Activated CD8-positive, alpha-beta T cell treated with anti-CD3 and anti-CD28 coated beads, Interleukin-2, amount 10 ng/mL, durations not matched to agents 7 days and 5 days (primary cell): ENCODE measurements at regions not wholly inside any gene's neighbourhood (a gene's known extent, or its start where the extent isn't known, plus 50 kb on each side); places are given as distances from the start of the nearest gene placed in this dataset.

Source experiments
- ATAC-seq: fragments of 150-1000 bp; cut with Tn5 transposase; one replicate; pipeline ENCODE4 v1.10.0; 2021; ENCODE audit warnings: moderate library complexity
- CTCF ChIA-PET: fragments of 350-600 bp; sonication (Branson Sonifier 250); formaldehyde crosslinking; loops from one replicate; lab custom pipeline; 2021; ENCODE audit warnings: antibody characterized with exemption; lab: Charles Lee
- POLR2A ChIA-PET: fragments of 350-600 bp; sonication (Branson Sonifier 250); formaldehyde crosslinking; loops from one replicate; lab custom pipeline; 2021; ENCODE audit warnings: antibody characterized with exemption; lab: Charles Lee
- DNase-seq: peaks from one replicate; pipeline ENCODE4 v3.0.0-alpha.2; 2020
- H3K27ac Mint-ChIP-seq: one replicate; pipeline ENCODE4 v1.8.0; 2021; ENCODE audit warnings: mild to moderate bottlenecking, mixed read lengths
- H3K27me3 Mint-ChIP-seq: one replicate; pipeline ENCODE4 v1.8.0; 2021; ENCODE audit warnings: low read depth, mixed read lengths
- H3K36me3 Mint-ChIP-seq: one replicate; pipeline ENCODE4 v1.8.0; 2021; ENCODE audit warnings: low read depth, mixed read lengths
- H3K4me1 Mint-ChIP-seq: one replicate; pipeline ENCODE4 v1.8.0; 2021; ENCODE audit warnings: low read depth, mixed read lengths
- H3K4me3 Mint-ChIP-seq: one replicate; pipeline ENCODE4 v1.8.0; 2021; ENCODE audit warnings: mild to moderate bottlenecking, mixed read lengths
- H3K9me3 Mint-ChIP-seq: one replicate; pipeline ENCODE4 v1.8.0; 2022; ENCODE audit warnings: mixed read lengths; ENCODE audit not compliant: insufficient read depth

GRCh38 chr6:138614151-138614550 is 114.9 kb upstream of the NHSL1 start:
- no peak overlapping the region for H3K27ac Mint-ChIP-seq
- H3K36me3 Mint-ChIP-seq, result no peaks in the 10 kb centered on the region
- no peak overlapping the region for H3K4me3 Mint-ChIP-seq
- H3K4me1 Mint-ChIP-seq, result no peaks in the 10 kb centered on the region
- no peak for ATAC-seq
- POLR2A ChIA-PET, result no interaction called here
- CTCF ChIA-PET, result no interaction called here
- no peaks in the 10 kb centered on the region for H3K9me3 Mint-ChIP-seq
- DNase-seq, result no peak
- H3K27me3 Mint-ChIP-seq, result peaks cover 2% of the 10 kb centered on the region

- H3K27me3 Mint-ChIP-seq, result peaks cover 5% of the 10 kb centered on the region
- no peak for ATAC-seq
- no peaks in the 10 kb centered on the region for H3K9me3 Mint-ChIP-seq
- ChIA-PET POLR2A (no interaction called here), CTCF (no interaction called here)
- H3K27ac Mint-ChIP-seq, result no peak overlapping the region
- no peak for DNase-seq
- no peaks in the 10 kb centered on the region for H3K4me1 Mint-ChIP-seq
- no peak overlapping the region for H3K4me3 Mint-ChIP-seq
- H3K36me3 Mint-ChIP-seq, result no peaks in the 10 kb centered on the region
Measured at GRCh38 chr6:138618168-138618567, 118.9 kb upstream of the NHSL1 start.

- Mint-ChIP-seq H3K36me3 (no peaks in the 10 kb centered on the region), H3K4me3 (no peak overlapping the region), H3K27ac (no peak overlapping the region), H3K27me3 (peaks cover 5% of the 10 kb centered on the region), H3K4me1 (no peaks in the 10 kb centered on the region), H3K9me3 (no peaks in the 10 kb centered on the region)
- DNase-seq, result no peak
- CTCF ChIA-PET, result no interaction called here
- POLR2A ChIA-PET, result no interaction called here
- no peak for ATAC-seq
Measured at GRCh38 chr6:138620630-138621029, 121.3 kb upstream of the NHSL1 start.

- H3K9me3 Mint-ChIP-seq, result no peaks in the 10 kb centered on the region
- ChIA-PET CTCF (no interaction called here), POLR2A (no interaction called here)
- no peak overlapping the region for H3K27ac Mint-ChIP-seq
- no peak overlapping the region for H3K4me3 Mint-ChIP-seq
- DNase-seq, result no peak
- ATAC-seq, result no peak
- H3K4me1 Mint-ChIP-seq, result no peaks in the 10 kb centered on the region
- H3K27me3 Mint-ChIP-seq, result peaks cover 3% of the 10 kb centered on the region
- H3K36me3 Mint-ChIP-seq, result no peaks in the 10 kb centered on the region
Measured at GRCh38 chr6:138622967-138623366, 123.7 kb upstream of the NHSL1 start.

GRCh38 chr6:138631566-138631965 is 132.3 kb upstream of the NHSL1 start:
- Mint-ChIP-seq H3K27ac (no peak overlapping the region), H3K36me3 (no peaks in the 10 kb centered on the region), H3K27me3 (peaks cover 17% of the 10 kb centered on the region), H3K4me1 (no peaks in the 10 kb centered on the region), H3K4me3 (no peak overlapping the region), H3K9me3 (no peaks in the 10 kb centered on the region)
- CTCF ChIA-PET, result no interaction called here
- ATAC-seq (no peak), DNase-seq (no peak)
- POLR2A ChIA-PET, result interaction anchor here (0.6 kb wide), 1 partner anchor 67 kb away, joined by 3 read pairs; no protein-coding TSS in a partner anchor

- CTCF ChIA-PET, result no interaction called here
- Mint-ChIP-seq H3K36me3 (no peaks in the 10 kb centered on the region), H3K4me3 (no peak overlapping the region), H3K9me3 (no peaks in the 10 kb centered on the region), H3K27me3 (peaks cover 22% of the 10 kb centered on the region), H3K4me1 (no peaks in the 10 kb centered on the region), H3K27ac (no peak overlapping the region)
- POLR2A ChIA-PET, result no interaction called here
- DNase-seq, result no peak
- ATAC-seq, result no peak
Measured at GRCh38 chr6:138637822-138638221, 135.7 kb upstream of the CCDC28A start.

GRCh38 chr6:138638604-138639003 is 135.0 kb upstream of the CCDC28A start:
- peaks cover 17% of the 10 kb centered on the region for H3K27me3 Mint-ChIP-seq
- H3K4me3 Mint-ChIP-seq, result no peak overlapping the region
- H3K27ac Mint-ChIP-seq, result no peak overlapping the region
- no peaks in the 10 kb centered on the region for H3K9me3 Mint-ChIP-seq
- DNase-seq, result no peak
- H3K4me1 Mint-ChIP-seq, result no peaks in the 10 kb centered on the region
- ChIA-PET CTCF (no interaction called here), POLR2A (no interaction called here)
- H3K36me3 Mint-ChIP-seq, result no peaks in the 10 kb centered on the region
- ATAC-seq, result no peak

GRCh38 chr6:138640028-138640427 is 133.5 kb upstream of the CCDC28A start:
- Mint-ChIP-seq H3K4me1 (no peaks in the 10 kb centered on the region), H3K27ac (no peak overlapping the region)
- POLR2A ChIA-PET, result no interaction called here

GRCh38 chr6:138643210-138643609 is 130.4 kb upstream of the CCDC28A start:
- ChIA-PET POLR2A (no interaction called here), CTCF (no interaction called here)
- H3K36me3 Mint-ChIP-seq, result no peaks in the 10 kb centered on the region
- no peak for DNase-seq
- H3K9me3 Mint-ChIP-seq, result no peaks in the 10 kb centered on the region
- H3K27me3 Mint-ChIP-seq, result peaks cover 8% of the 10 kb centered on the region
- no peaks in the 10 kb centered on the region for H3K4me1 Mint-ChIP-seq
- H3K4me3 Mint-ChIP-seq, result no peak overlapping the region
- H3K27ac Mint-ChIP-seq, result no peak overlapping the region
- ATAC-seq, result no peak

More at GRCh38 chr6:138640028-138640427, 133.5 kb upstream of the CCDC28A start:
- ATAC-seq (no peak), DNase-seq (no peak)
- CTCF ChIA-PET, result interaction anchor here (0.9 to 1.5 kb wide), 2 partner anchors 39 to 236 kb away, joined by 3 read pairs; partner anchors contain the start of gene HEBP2
- H3K9me3 Mint-ChIP-seq, result no peaks in the 10 kb centered on the region
- H3K36me3 Mint-ChIP-seq, result no peaks in the 10 kb centered on the region
- H3K4me3 Mint-ChIP-seq, result no peak overlapping the region
- peaks cover 9% of the 10 kb centered on the region for H3K27me3 Mint-ChIP-seq

- Mint-ChIP-seq H3K9me3 (no peaks in the 10 kb centered on the region), H3K36me3 (no peaks in the 10 kb centered on the region), H3K27ac (no peak overlapping the region), H3K4me1 (no peaks in the 10 kb centered on the region), H3K27me3 (peaks cover 8% of the 10 kb centered on the region), H3K4me3 (no peak overlapping the region)
- ChIA-PET POLR2A (no interaction called here), CTCF (no interaction called here)
- ATAC-seq, result no peak
- no peak for DNase-seq
Measured at GRCh38 chr6:138645976-138646640, 127.5 kb upstream of the CCDC28A start.

GRCh38 chr6:138647006-138647405 is 126.6 kb upstream of the CCDC28A start:
- DNase-seq (no peak), ATAC-seq (no peak)
- CTCF ChIA-PET, result no interaction called here
- Mint-ChIP-seq H3K27ac (no peak overlapping the region), H3K4me3 (no peak overlapping the region), H3K4me1 (no peaks in the 10 kb centered on the region), H3K9me3 (no peaks in the 10 kb centered on the region), H3K36me3 (no peaks in the 10 kb centered on the region), H3K27me3 (peaks cover 6% of the 10 kb centered on the region)
- POLR2A ChIA-PET, result no interaction called here

GRCh38 chr6:138648127-138648526 is 125.4 kb upstream of the CCDC28A start:
- no peak overlapping the region for H3K27ac Mint-ChIP-seq
- H3K9me3 Mint-ChIP-seq, result no peaks in the 10 kb centered on the region
- peaks cover 5% of the 10 kb centered on the region for H3K27me3 Mint-ChIP-seq
- DNase-seq, result no peak
- ChIA-PET CTCF (no interaction called here), POLR2A (no interaction called here)
- H3K36me3 Mint-ChIP-seq, result no peaks in the 10 kb centered on the region
- no peaks in the 10 kb centered on the region for H3K4me1 Mint-ChIP-seq
- no peak overlapping the region for H3K4me3 Mint-ChIP-seq
- ATAC-seq, result no peak

- POLR2A ChIA-PET, result no interaction called here
- no peak for DNase-seq
- H3K4me1 Mint-ChIP-seq, result peaks cover 4% of the 10 kb centered on the region
- H3K36me3 Mint-ChIP-seq, result no peaks in the 10 kb centered on the region
- H3K27me3 Mint-ChIP-seq, result peaks cover 13% of the 10 kb centered on the region
- no peak overlapping the region for H3K4me3 Mint-ChIP-seq
- H3K9me3 Mint-ChIP-seq, result no peaks in the 10 kb centered on the region
- no peak overlapping the region for H3K27ac Mint-ChIP-seq
- CTCF ChIA-PET, result no interaction called here
- no peak for ATAC-seq
Measured at GRCh38 chr6:138651491-138651890, 122.1 kb upstream of the CCDC28A start.
